ENCODE measurements at regions not wholly inside any gene's neighbourhood (a gene's known extent, or its start where the extent isn't known, plus 50 kb on each side); places are given as distances from the start of the nearest gene placed in this dataset.
"Not testable (repeated sequence)": the region's sequence is repeated elsewhere in the genome, so short reads cannot be mapped to it uniquely, and the experiment has no call there.

DNA sequence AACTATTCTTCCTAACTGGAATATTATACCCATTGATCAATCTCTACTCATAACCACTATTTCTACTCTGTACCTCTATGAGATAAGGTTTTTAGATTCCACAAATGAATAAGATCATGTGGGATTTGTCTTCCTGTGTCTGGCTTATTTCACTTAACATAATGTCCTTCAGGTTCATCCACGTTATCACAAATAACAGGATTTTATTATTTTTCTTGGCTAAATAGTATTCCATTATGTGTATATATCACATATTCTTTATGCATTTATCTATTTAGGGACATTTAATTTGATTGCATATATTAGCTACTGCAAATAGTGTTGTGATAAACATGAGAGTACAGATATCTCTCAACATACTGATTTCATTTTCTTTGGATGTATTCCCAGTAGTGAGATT, 823.0 kb upstream of the ADGRB3 start:
- TF ChIP-seq EZH2phosphoT487 (IDR thresholded peaks at IDR 0.05; ENCODE audit: low read depth, severe bottlenecking, unreplicated experiment) = no peak
- 83% methylated on average over 1 of the region's 1 CpG for WGBS (ENCODE audit: low lambda C conversion rate, missing lambda C conversion rate)
- Histone ChIP-seq H3K4me3 (no peak overlapping the region), H3K4me2 (no peak overlapping the region), H3K27ac (no peak overlapping the region), H3K9me3 (ENCODE audit: low read depth) (no peaks in the 10 kb centered on the region), H2AFZ (no peak overlapping the region), H4K20me1 (ENCODE audit: insufficient read depth, poor library complexity, severe bottlenecking) (no peaks in the 10 kb centered on the region), H3K36me3 (replicated peaks; ENCODE audit: insufficient read depth, low read depth) (no peaks in the 10 kb centered on the region), H3K9me2 (replicated peaks; ENCODE audit: insufficient read depth) (no peaks in the 10 kb centered on the region), H3K79me2 (no peaks in the 10 kb centered on the region), H3K27me3 (no peaks in the 10 kb centered on the region), H3K4me1 (ENCODE audit: insufficient read depth) (no peaks in the 10 kb centered on the region)
- no peak for DNase-seq (ENCODE audit: low spot score)

DNA sequence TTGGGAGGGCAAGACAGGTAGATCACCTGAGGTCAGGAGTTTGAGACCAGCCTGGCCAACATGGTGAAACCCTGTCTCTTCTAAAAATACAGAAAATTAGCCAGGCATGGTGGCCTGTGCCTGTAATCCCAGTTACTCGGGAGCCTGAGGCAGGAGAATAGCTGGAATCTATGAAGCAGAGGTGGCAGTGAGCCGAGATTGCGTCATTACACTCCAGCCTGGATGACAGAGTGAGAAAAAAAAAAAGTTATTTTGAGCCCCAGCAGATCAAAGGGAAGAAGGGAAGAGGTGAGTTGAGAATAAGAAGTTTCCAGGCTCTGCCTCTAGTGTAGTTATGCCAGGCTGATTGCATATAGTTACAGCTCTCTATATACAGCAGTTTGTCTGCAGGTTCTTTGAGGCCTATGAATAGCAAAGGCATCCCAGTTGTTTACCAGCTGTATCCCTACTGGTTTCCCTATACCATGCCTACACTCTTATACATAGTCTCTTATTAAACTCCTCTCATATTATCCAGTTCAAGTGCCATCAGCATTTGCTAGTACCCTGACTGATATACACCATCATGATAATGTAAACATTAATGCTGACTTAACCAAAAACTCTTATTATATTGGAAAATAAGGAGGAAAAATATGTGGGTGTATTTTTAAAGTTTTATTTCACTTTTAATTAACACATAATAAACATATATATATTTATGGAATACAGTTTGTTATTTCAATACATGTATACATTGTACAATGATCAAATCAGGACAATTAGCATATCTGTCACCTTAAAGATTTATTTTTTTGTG, 823.6 kb upstream of the ADGRB3 start:
- no peak for DNase-seq (ENCODE audit: low spot score)
- Histone ChIP-seq H3K27ac (no peak overlapping the region), H3K36me3 (replicated peaks; ENCODE audit: insufficient read depth, low read depth) (no peaks in the 10 kb centered on the region), H3K27me3 (no peaks in the 10 kb centered on the region), H3K4me2 (no peak overlapping the region), H2AFZ (no peak overlapping the region), H3K9me3 (ENCODE audit: low read depth) (no peaks in the 10 kb centered on the region), H3K4me3 (no peak overlapping the region), H3K4me1 (ENCODE audit: insufficient read depth) (no peaks in the 10 kb centered on the region), H3K9me2 (replicated peaks; ENCODE audit: insufficient read depth) (no peaks in the 10 kb centered on the region), H3K79me2 (no peaks in the 10 kb centered on the region), H4K20me1 (ENCODE audit: insufficient read depth, poor library complexity, severe bottlenecking) (no peaks in the 10 kb centered on the region)
- WGBS (ENCODE audit: low lambda C conversion rate, missing lambda C conversion rate) = 77% methylated on average over 3 of the region's 3 CpGs
- TF ChIP-seq EZH2phosphoT487 (IDR thresholded peaks at IDR 0.05; ENCODE audit: low read depth, severe bottlenecking, unreplicated experiment) = no peak

DNA sequence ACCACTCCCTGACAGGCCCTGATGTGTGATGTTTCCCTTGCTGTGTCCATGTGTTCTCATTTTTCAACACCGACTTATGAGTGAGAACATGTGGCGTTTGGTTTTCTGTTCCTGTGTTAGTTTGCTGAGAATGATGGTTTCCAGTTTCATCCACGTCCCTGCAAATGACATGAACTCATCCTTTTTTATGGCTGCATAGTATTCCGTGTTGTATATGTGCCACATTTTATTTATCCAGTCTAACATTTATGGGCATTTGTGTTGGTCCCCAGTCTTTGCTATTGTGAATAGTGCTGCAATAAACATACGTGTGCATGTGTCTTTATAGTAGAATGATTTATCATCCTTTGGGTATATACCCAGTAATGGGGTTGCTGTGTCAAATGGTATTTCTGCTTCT, 830.3 kb upstream of the ADGRB3 start:
- H4K20me1 ChIP-seq (ENCODE audit: insufficient read depth, poor library complexity, severe bottlenecking); H3K9me2 ChIP-seq (replicated peaks; ENCODE audit: insufficient read depth); DNase-seq (ENCODE audit: low spot score); H3K36me3 ChIP-seq (replicated peaks; ENCODE audit: insufficient read depth, low read depth); H3K9me3 ChIP-seq (ENCODE audit: low read depth); H3K4me3 ChIP-seq; H3K27ac ChIP-seq; H3K4me2 ChIP-seq; H3K79me2 ChIP-seq; H3K4me1 ChIP-seq (ENCODE audit: insufficient read depth); H3K27me3 ChIP-seq; H2AFZ ChIP-seq: not testable (repeated sequence)
- WGBS (ENCODE audit: low lambda C conversion rate, missing lambda C conversion rate) = 82% methylated on average over 5 of the region's 5 CpGs

DNA sequence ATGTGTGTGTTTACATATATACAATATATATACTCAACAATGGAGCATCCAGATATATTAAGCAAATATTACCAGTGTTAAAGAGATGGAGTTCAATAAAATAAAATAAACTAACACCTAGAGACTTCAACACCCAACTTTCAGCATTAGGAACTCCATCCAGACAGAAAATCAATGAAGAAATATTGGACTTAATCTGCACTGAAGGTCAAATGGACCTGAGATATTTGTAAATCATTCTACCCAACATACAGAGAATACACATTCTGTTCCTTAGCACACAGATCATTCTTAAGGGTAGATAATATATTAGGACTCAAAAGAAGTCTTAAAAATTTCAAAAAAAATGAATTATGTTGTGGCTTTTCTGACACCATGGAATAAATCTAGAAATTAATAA, 832.3 kb upstream of the ADGRB3 start:
- H4K20me1 ChIP-seq (ENCODE audit: insufficient read depth, poor library complexity, severe bottlenecking) = no peaks in the 10 kb centered on the region
- no peaks in the 10 kb centered on the region for H3K4me1 ChIP-seq (ENCODE audit: insufficient read depth)
- H3K9me2 ChIP-seq (replicated peaks; ENCODE audit: insufficient read depth) = no peaks in the 10 kb centered on the region
- no peaks in the 10 kb centered on the region for H3K27me3 ChIP-seq
- no peaks in the 10 kb centered on the region for H3K79me2 ChIP-seq
- H3K4me3 ChIP-seq = no peak overlapping the region
- H3K36me3 ChIP-seq (replicated peaks; ENCODE audit: insufficient read depth, low read depth) = no peaks in the 10 kb centered on the region
- TF ChIP-seq, protein P1, sequence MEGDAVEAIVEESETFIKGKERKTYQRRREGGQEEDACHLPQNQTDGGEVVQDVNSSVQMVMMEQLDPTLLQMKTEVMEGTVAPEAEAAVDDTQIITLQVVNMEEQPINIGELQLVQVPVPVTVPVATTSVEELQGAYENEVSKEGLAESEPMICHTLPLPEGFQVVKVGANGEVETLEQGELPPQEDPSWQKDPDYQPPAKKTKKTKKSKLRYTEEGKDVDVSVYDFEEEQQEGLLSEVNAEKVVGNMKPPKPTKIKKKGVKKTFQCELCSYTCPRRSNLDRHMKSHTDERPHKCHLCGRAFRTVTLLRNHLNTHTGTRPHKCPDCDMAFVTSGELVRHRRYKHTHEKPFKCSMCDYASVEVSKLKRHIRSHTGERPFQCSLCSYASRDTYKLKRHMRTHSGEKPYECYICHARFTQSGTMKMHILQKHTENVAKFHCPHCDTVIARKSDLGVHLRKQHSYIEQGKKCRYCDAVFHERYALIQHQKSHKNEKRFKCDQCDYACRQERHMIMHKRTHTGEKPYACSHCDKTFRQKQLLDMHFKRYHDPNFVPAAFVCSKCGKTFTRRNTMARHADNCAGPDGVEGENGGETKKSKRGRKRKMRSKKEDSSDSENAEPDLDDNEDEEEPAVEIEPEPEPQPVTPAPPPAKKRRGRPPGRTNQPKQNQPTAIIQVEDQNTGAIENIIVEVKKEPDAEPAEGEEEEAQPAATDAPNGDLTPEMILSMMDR (IDR thresholded peaks at IDR 0.05; ENCODE audit: poor library complexity) = no peak
- no peak for TF ChIP-seq EZH2phosphoT487 (IDR thresholded peaks at IDR 0.05; ENCODE audit: low read depth, severe bottlenecking, unreplicated experiment)
- no peak for TF ChIP-seq EZH2 (IDR thresholded peaks at IDR 0.05; ENCODE audit: borderline replicate concordance)
- no peak overlapping the region for H3K27ac ChIP-seq
- H2AFZ ChIP-seq = no peak overlapping the region
- no peaks in the 10 kb centered on the region for H3K9me3 ChIP-seq (ENCODE audit: low read depth)
- DNase-seq (ENCODE audit: low spot score) = no peak
- no peak overlapping the region for H3K4me2 ChIP-seq

DNA sequence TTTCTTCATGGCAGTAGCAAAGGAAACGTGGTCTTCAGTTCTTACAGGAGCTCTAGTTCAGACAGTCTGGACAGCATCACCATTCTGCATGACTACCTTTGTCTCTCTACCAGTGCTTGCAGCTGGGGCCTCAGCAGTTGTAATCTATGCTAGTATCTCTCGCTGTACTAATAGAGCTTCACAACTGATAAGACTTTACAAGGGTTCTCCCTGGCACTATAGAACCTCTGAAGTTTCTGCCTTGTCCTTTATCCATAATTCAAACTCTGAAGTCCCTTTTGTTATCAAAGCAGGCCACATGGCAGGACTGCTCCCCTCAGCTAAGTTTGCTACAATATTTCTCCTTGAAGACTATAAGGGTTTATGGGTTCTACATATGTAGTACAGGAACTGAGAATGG, 842.1 kb upstream of the ADGRB3 start:
- Histone ChIP-seq H3K9me3 (ENCODE audit: low read depth) (no peaks in the 10 kb centered on the region), H3K4me1 (ENCODE audit: insufficient read depth) (no peaks in the 10 kb centered on the region), H3K4me2 (no peak overlapping the region), H2AFZ (no peak overlapping the region), H4K20me1 (ENCODE audit: insufficient read depth, poor library complexity, severe bottlenecking) (no peaks in the 10 kb centered on the region), H3K36me3 (replicated peaks; ENCODE audit: insufficient read depth, low read depth) (no peaks in the 10 kb centered on the region), H3K79me2 (no peaks in the 10 kb centered on the region), H3K27ac (no peak overlapping the region), H3K27me3 (no peaks in the 10 kb centered on the region), H3K9me2 (replicated peaks; ENCODE audit: insufficient read depth) (no peaks in the 10 kb centered on the region), H3K4me3 (no peak overlapping the region)
- no peak for DNase-seq (ENCODE audit: low spot score)
- TF ChIP-seq EZH2 (IDR thresholded peaks at IDR 0.05; ENCODE audit: borderline replicate concordance) = no peak
- TF ChIP-seq, protein P1 (IDR thresholded peaks at IDR 0.05; ENCODE audit: poor library complexity) = no peak
- no peak for TF ChIP-seq EZH2phosphoT487 (IDR thresholded peaks at IDR 0.05; ENCODE audit: low read depth, severe bottlenecking, unreplicated experiment)
- WGBS (ENCODE audit: low lambda C conversion rate, missing lambda C conversion rate) = 22% methylated on average over 2 of the region's 2 CpGs

Measured in hepatocyte (in vitro differentiated cells).